Spinal cord (tissue), 9 donors: ENCODE measurements at regions not wholly inside any gene's neighbourhood (a gene's known extent, or its start where the extent isn't known, plus 50 kb on each side); places are given as distances from the start of the nearest gene placed in this dataset.

Experiments used
- DNase-seq, 6 donors: peaks; one replicate each; pipeline versions ENCODE4 v3.0.0 to v3.0.0-alpha.2; 2013 to 2015; ENCODE audit warnings: low spot score in 6 of 6, low read depth in 4 of 6
- H3K27ac ChIP-seq: one replicate; pipeline ENCODE4 v1.5.1; 2013; ENCODE audit warnings: low read depth, low read length, control low read depth
- H3K27me3 ChIP-seq: one replicate; pipeline ENCODE4 v1.6.1; 2013; ENCODE audit warnings: low read length; ENCODE audit not compliant: control insufficient read depth, insufficient read depth
- H3K36me3 ChIP-seq: one replicate; pipeline ENCODE4 v1.6.1; 2013; ENCODE audit warnings: low read length; ENCODE audit not compliant: control insufficient read depth, insufficient read depth
- H3K4me1 ChIP-seq: one replicate; pipeline ENCODE4 v1.6.1; 2013; ENCODE audit warnings: low read length; ENCODE audit not compliant: control insufficient read depth, insufficient read depth
- H3K4me3 ChIP-seq: one replicate; pipeline ENCODE4 v1.5.1; 2013; ENCODE audit warnings: low read depth, low read length, control low read depth
- H3K9me3 ChIP-seq: one replicate; pipeline ENCODE4 v1.6.1; 2013; ENCODE audit warnings: low read length; ENCODE audit not compliant: control insufficient read depth, insufficient read depth
- WGBS: methylation state at CpG from one replicate; pipeline ENCODE4 v1.1.5; 2013; ENCODE audit warnings: missing lambda C conversion rate; ENCODE audit not compliant: insufficient coverage; 5-methylcytosine and 5-hydroxymethylcytosine counted together
- donor health status: healthy.

DNA sequence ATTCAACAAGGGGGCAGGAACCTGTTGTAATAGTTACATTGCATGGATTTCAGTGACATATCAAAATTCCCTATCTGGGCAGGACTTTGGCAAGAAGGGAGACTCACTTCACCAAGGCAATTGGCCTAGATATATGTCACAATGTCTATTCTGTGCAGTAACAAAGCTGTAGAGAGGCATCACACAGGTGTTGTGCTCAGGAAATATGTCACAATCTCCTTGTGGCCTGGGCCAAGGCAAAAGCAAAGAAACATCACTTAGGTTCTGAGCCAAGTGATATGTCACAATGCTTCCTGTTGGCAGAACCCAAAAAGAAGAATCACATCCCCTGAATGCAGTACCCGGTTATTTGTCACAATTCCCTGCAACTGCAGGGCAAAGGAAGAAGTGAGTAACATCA is 1020.9 kb upstream of the AMELY start:
- no peaks in the 10 kb centered on the region for H3K27me3 ChIP-seq
- no peaks in the 10 kb centered on the region for H3K4me1 ChIP-seq
- H3K4me3 ChIP-seq: no peak overlapping the region
- H3K9me3 ChIP-seq: no peaks in the 10 kb centered on the region
- no peak overlapping the region for H3K27ac ChIP-seq
- no peaks in the 10 kb centered on the region for H3K36me3 ChIP-seq
- WGBS: no CpG with 5 or more reads among the region's 1 CpG
- DNase-seq: no peak

DNA sequence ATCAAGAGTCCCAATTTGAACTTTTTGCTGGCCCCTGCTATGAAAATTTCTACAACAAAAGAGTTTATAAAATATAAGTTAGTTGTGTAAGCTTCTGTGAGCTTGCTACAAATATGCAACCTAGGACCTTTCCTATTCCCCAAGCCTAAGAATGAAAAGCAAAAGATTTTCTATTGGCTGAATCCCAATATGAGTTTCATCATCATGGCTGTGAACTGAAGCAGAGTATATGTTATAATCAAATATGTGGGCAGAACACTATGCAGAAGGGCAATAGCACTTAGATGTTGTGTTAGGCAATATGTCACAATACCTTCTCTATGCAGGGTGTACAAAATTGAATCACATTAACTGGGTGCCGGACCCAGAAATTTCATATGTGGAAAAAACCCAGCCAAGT is 1018.3 kb upstream of the AMELY start:
- Histone ChIP-seq H3K4me3 (no peak overlapping the region), H3K27me3 (no peaks in the 10 kb centered on the region), H3K4me1 (no peaks in the 10 kb centered on the region), H3K9me3 (no peaks in the 10 kb centered on the region), H3K27ac (no peak overlapping the region), H3K36me3 (no peaks in the 10 kb centered on the region)
- no peak for DNase-seq
- no CpG with 5 or more reads among the region's 1 CpG for WGBS

DNA sequence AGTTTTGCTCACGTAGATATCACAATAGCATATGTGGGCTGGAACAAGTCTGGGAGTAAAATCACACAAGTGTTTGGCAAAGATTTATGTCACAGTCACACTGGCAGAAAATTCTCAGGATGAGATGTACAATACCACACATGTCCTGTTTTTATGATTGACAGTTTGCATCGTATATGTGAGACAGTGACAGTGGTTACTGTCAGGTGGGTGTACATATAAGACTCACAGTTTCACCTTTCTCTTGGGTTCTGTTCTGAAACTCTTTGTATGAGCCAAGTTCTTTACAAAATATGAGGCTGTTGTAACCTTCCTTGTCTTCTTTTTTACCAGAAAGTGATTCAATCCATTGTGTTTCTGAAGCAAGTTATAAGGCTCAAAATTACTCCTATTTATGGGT is 1012.5 kb upstream of the AMELY start:
- Histone ChIP-seq H3K27ac (no peak overlapping the region), H3K9me3 (no peaks in the 10 kb centered on the region), H3K4me3 (no peak overlapping the region), H3K4me1 (no peaks in the 10 kb centered on the region), H3K27me3 (no peaks in the 10 kb centered on the region), H3K36me3 (no peaks in the 10 kb centered on the region)
- DNase-seq: no peak
- WGBS: no CpG with 5 or more reads among the region's 2 CpGs

DNA sequence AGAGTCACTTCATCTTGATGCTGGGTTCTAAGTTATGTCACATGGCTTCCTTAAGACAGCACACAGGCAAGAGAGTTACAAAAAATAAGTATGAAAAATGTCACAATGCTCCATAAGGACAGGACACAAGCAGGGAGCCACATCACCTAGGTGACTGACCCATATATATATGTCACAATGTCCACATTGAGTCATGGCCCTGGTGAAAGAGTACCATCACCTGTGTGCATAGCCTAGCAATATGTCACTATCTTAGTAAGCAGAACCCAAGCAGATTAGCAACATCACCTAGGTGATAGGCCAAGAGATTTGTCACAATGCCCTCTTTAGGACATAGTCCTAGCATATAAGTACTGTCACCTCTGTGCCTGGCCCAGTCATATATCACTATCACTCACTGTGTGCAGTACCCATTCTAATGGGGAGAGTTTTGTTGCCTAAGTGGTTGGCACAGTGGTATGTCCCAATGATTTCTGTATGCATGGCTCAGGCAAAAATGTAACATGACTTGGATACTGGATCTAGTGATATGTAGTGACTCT is 1012.0 kb upstream of the AMELY start:
- H3K27ac ChIP-seq: no peak overlapping the region
- H3K4me3 ChIP-seq: no peak overlapping the region
- DNase-seq: no peak
- no peaks in the 10 kb centered on the region for H3K27me3 ChIP-seq
- no peaks in the 10 kb centered on the region for H3K9me3 ChIP-seq
- H3K4me1 ChIP-seq: no peaks in the 10 kb centered on the region
- H3K36me3 ChIP-seq: no peaks in the 10 kb centered on the region

DNA sequence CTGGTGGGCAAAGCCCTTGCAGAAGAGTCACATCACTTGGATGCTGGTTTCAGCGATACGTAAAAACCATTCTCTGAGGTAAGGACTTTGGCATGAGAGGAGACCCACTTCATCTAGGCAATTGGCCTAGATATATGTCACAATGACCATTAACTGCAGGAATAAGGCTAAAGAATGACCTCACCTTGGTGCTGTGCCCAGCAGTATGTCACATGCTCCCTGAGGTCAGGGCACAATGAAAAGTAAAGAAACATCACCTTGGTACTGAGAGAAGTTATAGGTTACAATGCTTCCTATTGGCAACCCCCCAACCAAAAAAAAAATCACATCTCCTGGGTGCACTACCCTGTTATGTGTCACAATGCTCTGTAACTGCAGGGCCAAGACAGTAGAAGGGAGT is 1008.8 kb upstream of the AMELY start:
- H3K27ac ChIP-seq: no peak overlapping the region
- WGBS: no CpG with 5 or more reads among the region's 2 CpGs
- no peak for DNase-seq
- H3K9me3 ChIP-seq: no peaks in the 10 kb centered on the region
- H3K36me3 ChIP-seq: no peaks in the 10 kb centered on the region
- no peaks in the 10 kb centered on the region for H3K27me3 ChIP-seq
- H3K4me3 ChIP-seq: no peak overlapping the region
- no peaks in the 10 kb centered on the region for H3K4me1 ChIP-seq

DNA sequence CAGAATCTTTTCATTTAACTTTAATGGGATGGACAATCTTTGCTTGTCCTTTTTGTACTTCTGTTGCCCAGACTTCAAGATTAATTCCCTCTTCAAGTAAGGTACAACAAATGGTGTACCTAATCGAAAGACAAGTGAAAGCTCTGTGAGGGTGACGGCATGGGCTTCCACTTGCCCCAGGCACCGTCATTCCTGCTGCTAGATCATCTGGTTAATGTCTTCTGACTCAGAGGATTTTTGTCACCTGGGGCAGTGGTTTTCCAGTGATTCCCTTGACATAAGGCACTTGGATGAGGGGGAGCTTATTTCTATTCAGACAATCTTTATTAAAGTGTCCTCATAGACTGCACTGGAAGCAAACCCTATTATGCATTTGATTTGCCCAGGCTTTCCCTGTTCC is 977.0 kb upstream of the AMELY start:
- Histone ChIP-seq H3K4me1 (no peaks in the 10 kb centered on the region), H3K27ac (no peak overlapping the region), H3K4me3 (no peak overlapping the region), H3K36me3 (no peaks in the 10 kb centered on the region), H3K27me3 (no peaks in the 10 kb centered on the region), H3K9me3 (no peaks in the 10 kb centered on the region)
- no CpG with 5 or more reads among the region's 3 CpGs for WGBS
- DNase-seq: no peak

DNA sequence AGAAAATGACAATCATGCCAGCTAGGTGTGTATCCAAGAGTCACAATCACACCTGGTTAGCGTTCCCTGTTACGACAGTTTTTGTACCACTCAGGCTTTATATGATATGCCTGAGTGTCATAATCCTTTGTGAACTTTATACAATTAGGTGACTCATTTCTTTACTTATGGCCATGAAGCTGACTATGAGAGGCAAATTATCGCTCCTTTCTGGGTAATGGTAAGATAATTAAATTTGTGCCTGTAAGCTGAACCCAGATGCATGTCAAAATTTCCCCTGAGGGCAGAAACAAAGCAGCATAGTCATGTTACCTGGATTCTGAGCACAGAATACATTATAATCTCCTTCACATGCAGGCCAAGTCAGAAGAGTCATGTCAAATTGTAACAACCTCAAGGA is 970.1 kb upstream of the AMELY start:
- no CpG with 5 or more reads among the region's 3 CpGs for WGBS
- H3K9me3 ChIP-seq: no peaks in the 10 kb centered on the region

DNA sequence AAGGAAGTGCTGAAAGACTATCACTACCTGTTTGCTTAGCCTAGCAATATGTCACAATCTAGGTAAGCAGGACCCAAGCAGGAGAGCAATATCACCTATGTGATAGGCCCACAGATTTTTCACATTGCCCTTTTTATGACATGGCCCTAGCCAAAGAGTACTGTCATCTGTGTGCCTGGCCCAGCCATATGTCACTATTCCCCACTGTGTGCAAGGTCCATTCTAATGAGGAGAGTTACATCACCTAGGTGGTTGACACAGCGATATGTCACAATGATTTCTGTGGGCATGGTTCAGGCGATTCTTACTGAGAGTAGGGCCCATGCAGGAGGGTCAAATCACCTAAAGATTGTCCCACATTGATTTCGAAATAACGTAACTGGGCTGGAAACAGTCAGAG is 967.7 kb upstream of the AMELY start:
- Histone ChIP-seq H3K4me3 (no peak overlapping the region), H3K27me3 (no peaks in the 10 kb centered on the region), H3K4me1 (no peaks in the 10 kb centered on the region), H3K36me3 (no peaks in the 10 kb centered on the region), H3K9me3 (no peaks in the 10 kb centered on the region), H3K27ac (no peak overlapping the region)
- no peak for DNase-seq
- no CpG with 5 or more reads among the region's 4 CpGs for WGBS

More for the DNA sequence above, 970.1 kb upstream of the AMELY start:
- H3K4me3 ChIP-seq: no peak overlapping the region
- H3K27me3 ChIP-seq: no peaks in the 10 kb centered on the region
- H3K36me3 ChIP-seq: no peaks in the 10 kb centered on the region
- no peaks in the 10 kb centered on the region for H3K4me1 ChIP-seq
- no peak overlapping the region for H3K27ac ChIP-seq
- DNase-seq: no peak

DNA sequence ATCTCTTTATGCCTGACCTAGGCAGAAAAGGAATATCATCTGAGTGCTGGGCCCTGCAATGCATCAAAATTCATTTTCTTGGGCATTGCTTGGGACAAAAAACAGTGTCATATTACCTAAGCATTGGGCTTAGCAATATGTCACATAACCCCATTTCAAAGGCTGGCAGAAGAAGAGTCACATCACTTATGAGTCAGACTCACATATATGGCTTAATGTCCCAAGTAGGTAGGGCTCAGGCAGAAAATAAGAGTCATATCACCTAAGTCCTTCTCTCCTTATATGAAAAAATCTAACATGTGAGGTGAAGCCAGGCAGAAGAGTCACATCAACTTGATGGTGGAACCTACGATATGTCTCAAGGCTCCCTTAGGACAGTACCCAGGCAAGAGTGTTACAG is 967.2 kb upstream of the AMELY start:
- no peaks in the 10 kb centered on the region for H3K27me3 ChIP-seq
- no peaks in the 10 kb centered on the region for H3K9me3 ChIP-seq
- H3K36me3 ChIP-seq: no peaks in the 10 kb centered on the region
- no peak overlapping the region for H3K4me3 ChIP-seq
- DNase-seq: no peak
- H3K27ac ChIP-seq: no peak overlapping the region
- WGBS: no CpG with 5 or more reads among the region's 1 CpG
- H3K4me1 ChIP-seq: no peaks in the 10 kb centered on the region

DNA sequence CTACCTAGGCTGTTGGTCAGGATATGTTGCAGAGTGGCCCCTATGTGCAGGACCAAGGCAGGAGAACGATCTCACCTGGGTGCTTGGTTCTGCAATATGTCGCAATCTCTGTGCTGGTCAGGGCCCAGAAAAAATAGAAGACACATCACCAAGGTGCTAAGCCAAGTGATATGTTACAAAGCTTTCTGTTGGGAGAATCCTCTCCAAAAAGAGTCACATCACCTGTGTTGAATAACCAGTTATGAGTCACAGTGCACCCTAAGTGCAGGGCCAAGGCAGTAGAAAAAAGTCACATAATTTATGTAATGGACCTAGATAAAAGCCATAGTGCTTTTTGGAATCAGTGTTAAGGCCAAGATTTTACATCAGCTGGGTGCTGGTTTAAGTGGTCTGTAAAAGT is 965.9 kb upstream of the AMELY start:
- Histone ChIP-seq H3K27ac (no peak overlapping the region), H3K4me3 (no peak overlapping the region), H3K36me3 (no peaks in the 10 kb centered on the region), H3K4me1 (no peaks in the 10 kb centered on the region), H3K9me3 (no peaks in the 10 kb centered on the region), H3K27me3 (no peaks in the 10 kb centered on the region)
- WGBS: no CpG with 5 or more reads among the region's 2 CpGs
- DNase-seq: no peak
